IMR-90 (cell line): ENCODE measurements at regions not wholly inside any gene's neighbourhood (a gene's known extent, or its start where the extent isn't known, plus 50 kb on each side); places are given as distances from the start of the nearest gene placed in this dataset.

Experiments
- ATAC-seq: fragments of 200-7000 bp; cut with Tn5 transposase; 2 replicates; pipeline ENCODE4 v1.9.1; 2020; ENCODE audit warnings: low read depth, mild to moderate bottlenecking, moderate library complexity
- BruUV-seq: library from RNA; stranded (reverse); fragments of 400-500 nt; replicated peaks from 2 replicates; lab custom pipeline; 2021; lab: Mats Ljungman, UMichigan
- CTCF ChIA-PET: fragments of 300-600 bp; formaldehyde crosslinking; extraction: SDS; loops from one replicate; lab custom pipeline; 2021; ENCODE audit warnings: antibody characterized with exemption; lab: Yijun Ruan, JAX
- POLR2A ChIA-PET: fragments of 300-600 bp; sonication (Branson Sonifier 250); formaldehyde crosslinking; loops from one replicate; lab custom pipeline; 2022; ENCODE audit warnings: antibody characterized with exemption; ENCODE audit not compliant: unreplicated experiment; lab: Charles Lee
- DNase-seq: peaks from one replicate; pipeline ENCODE4 v3.0.0; 2013
- H2AFZ ChIP-seq: replicated peaks from 2 replicates; pipeline ENCODE3; 2013; ENCODE audit warnings: low read length, mild to moderate bottlenecking; ENCODE audit not compliant: poor library complexity
- H2AK5ac ChIP-seq: 2 replicates; pipeline ENCODE4 v1.6.1; 2013; ENCODE audit warnings: low read depth, low read length, inconsistent platforms
- H2AK9ac ChIP-seq: replicated peaks from 2 replicates; pipeline ENCODE3; 2013; ENCODE audit warnings: mild to moderate bottlenecking, low read depth, low read length, moderate library complexity; ENCODE audit not compliant: poor library complexity
- H2BK120ac ChIP-seq: 2 replicates; pipeline ENCODE4 v1.6.1; 2013; ENCODE audit warnings: low read depth, low read length, inconsistent platforms
- H2BK15ac ChIP-seq: 3 replicates; pipeline ENCODE4 v1.6.1; 2013; ENCODE audit warnings: low read depth, low read length, inconsistent platforms
- H2BK20ac ChIP-seq: 2 replicates; pipeline ENCODE4 v1.6.1; 2013; ENCODE audit warnings: low read depth, mild to moderate bottlenecking, inconsistent platforms, low read length, moderate library complexity
- H2BK5ac ChIP-seq: 2 replicates; pipeline ENCODE4 v1.6.1; 2013; ENCODE audit warnings: mild to moderate bottlenecking, low read depth, low read length, inconsistent platforms; ENCODE audit not compliant: poor library complexity, severe bottlenecking
- H3K14ac ChIP-seq: replicated peaks from 2 replicates; pipeline ENCODE4 v1.6.1; 2013; ENCODE audit warnings: low read depth, low read length, inconsistent platforms
- H3K18ac ChIP-seq: 2 replicates; pipeline ENCODE4 v1.6.1; 2013; ENCODE audit warnings: low read depth, low read length, control low read depth
- H3K23ac ChIP-seq: 2 replicates; pipeline ENCODE4 v1.6.1; 2013; ENCODE audit warnings: low read depth, low read length, inconsistent platforms
- H3K27ac ChIP-seq: 2 replicates; pipeline ENCODE4 v1.5.1; 2013; ENCODE audit warnings: mild to moderate bottlenecking, control low read depth, low read length; ENCODE audit not compliant: insufficient read depth
- H3K27me3 ChIP-seq: 2 replicates; pipeline ENCODE4 v1.6.1; 2013; ENCODE audit warnings: low read length; ENCODE audit not compliant: control insufficient read depth, insufficient read depth
- H3K36me3 ChIP-seq: 2 replicates; pipeline ENCODE4 v1.6.1; 2013; ENCODE audit warnings: low read length, mixed read lengths; ENCODE audit not compliant: control insufficient read depth, insufficient read depth
- H3K4ac ChIP-seq: 2 replicates; pipeline ENCODE4 v1.6.1; 2013; ENCODE audit warnings: low read depth, low read length, inconsistent platforms
- H3K4me1 ChIP-seq: 2 replicates; pipeline ENCODE4 v1.6.1; 2013; ENCODE audit warnings: low read length, mixed read lengths; ENCODE audit not compliant: control insufficient read depth, insufficient read depth
- H3K4me2 ChIP-seq: 2 replicates; pipeline ENCODE4 v1.6.1; 2013; ENCODE audit warnings: low read depth, mild to moderate bottlenecking, control low read depth, low read length, moderate library complexity
- H3K4me3 ChIP-seq: 2 replicates; pipeline ENCODE4 v1.5.1; 2013; ENCODE audit warnings: low read depth, mild to moderate bottlenecking, control low read depth, low read length, moderate library complexity; ENCODE audit not compliant: insufficient read depth
- H3K56ac ChIP-seq: 2 replicates; pipeline ENCODE4 v1.6.1; 2013; ENCODE audit warnings: low read length, inconsistent platforms; ENCODE audit not compliant: insufficient read depth; ENCODE audit errors: extremely low read depth
- H3K79me1 ChIP-seq, 2 experiments: 2 replicates each; pipeline ENCODE4 v1.6.1; 2013; ENCODE audit warnings: low read length in 2 of 2, inconsistent platforms in 1 of 2, low read depth in 1 of 2
- H3K9ac ChIP-seq: 2 replicates; pipeline ENCODE4 v1.6.1; 2013; ENCODE audit warnings: low read depth, low read length, control low read depth
- H3K9me1 ChIP-seq: 2 replicates; pipeline ENCODE4 v1.6.1; 2013; ENCODE audit warnings: low read length, inconsistent platforms; ENCODE audit not compliant: insufficient read depth
- H3K9me3 ChIP-seq: 2 replicates; pipeline ENCODE4 v1.6.1; 2013; ENCODE audit warnings: low read length; ENCODE audit not compliant: control insufficient read depth, insufficient read depth
- H4K20me1 ChIP-seq: 2 replicates; pipeline ENCODE4 v1.6.1; 2013; ENCODE audit warnings: low read length, inconsistent platforms; ENCODE audit not compliant: insufficient read depth
- H4K5ac ChIP-seq: 2 replicates; pipeline ENCODE4 v1.6.1; 2013; ENCODE audit warnings: mild to moderate bottlenecking, low read depth, low read length, control low read depth
- H4K8ac ChIP-seq, 2 experiments: 2 replicates each; pipeline ENCODE4 v1.6.1; 2013; ENCODE audit warnings: low read depth in 2 of 2, low read length in 2 of 2, control low read depth in 1 of 2, inconsistent platforms in 1 of 2
- H4K91ac ChIP-seq: 2 replicates; pipeline ENCODE4 v1.6.1; 2013; ENCODE audit warnings: low read depth, low read length, inconsistent platforms; ENCODE audit not compliant: insufficient read depth
- CEBPB ChIP-seq: IDR thresholded peaks from 2 replicates; pipeline ENCODE4 v1.6.1; 2012; ENCODE audit warnings: low read depth, low read length, improper control_type of control experiment
- CHD1 ChIP-seq: IDR thresholded peaks from 2 replicates; pipeline ENCODE4 v1.6.1; 2012; ENCODE audit warnings: low read depth, low read length, improper control_type of control experiment
- FOS ChIP-seq: fragments of 150-350 bp; IDR thresholded peaks from 2 replicates; pipeline ENCODE4 v1.6.1; 2016; ENCODE audit warnings: low read depth, low read length
- MAFK ChIP-seq: IDR thresholded peaks from 2 replicates; pipeline ENCODE4 v1.6.1; 2012; ENCODE audit warnings: low read depth, low read length, improper control_type of control experiment
- MAZ ChIP-seq: IDR thresholded peaks from 2 replicates; pipeline ENCODE4 v1.6.1; 2012; ENCODE audit warnings: low read depth, mild to moderate bottlenecking, low read length, improper control_type of control experiment, moderate library complexity, borderline replicate concordance
- RFX5 ChIP-seq: IDR thresholded peaks from 2 replicates; pipeline ENCODE4 v1.8.0; 2012; ENCODE audit warnings: low read depth, mild to moderate bottlenecking, low read length, moderate library complexity
- SMC3 ChIP-seq: fragments of 150-350 bp; IDR thresholded peaks from 2 replicates; pipeline ENCODE4 v1.6.1; 2016; ENCODE audit warnings: low read depth, mild to moderate bottlenecking, antibody characterized with exemption, low read length, moderate library complexity
- dilution Hi-C: fragments of 300-500 bp; cut with HindIII; formaldehyde crosslinking; loops from one replicate; pipeline ENCODE4 v1.14.3; 2018; ENCODE audit warnings: low sequenced_read_pairs; ENCODE audit not compliant: unreplicated experiment
- in situ Hi-C: fragments of 300-500 bp; cut with MboI; formaldehyde crosslinking; loops from 3 replicates; pipeline ENCODE4 v1.14.3; 2019; ENCODE audit warnings: low sequenced_read_pairs, inconsistent platforms, mixed read lengths
- intact Hi-C: fragments of 100-400 bp; cut with micrococcal nuclease; formaldehyde crosslinking; loops from 2 replicates; pipeline ENCODE4 v1.10.0; 2022
- TF ChIP-seq, protein P1 (sequence below): fragments of 150-350 bp; IDR thresholded peaks from 2 replicates; pipeline ENCODE4 v1.6.1; 2016; ENCODE audit warnings: low read depth, mild to moderate bottlenecking, low read length, moderate library complexity, borderline replicate concordance
- TF ChIP-seq, protein P2 (sequence below): conservative IDR thresholded peaks from 2 replicates; pipeline ENCODE4 v1.5.1; 2012; ENCODE audit warnings: mild to moderate bottlenecking, low read depth, low read length, improper control_type of control experiment

DNA sequence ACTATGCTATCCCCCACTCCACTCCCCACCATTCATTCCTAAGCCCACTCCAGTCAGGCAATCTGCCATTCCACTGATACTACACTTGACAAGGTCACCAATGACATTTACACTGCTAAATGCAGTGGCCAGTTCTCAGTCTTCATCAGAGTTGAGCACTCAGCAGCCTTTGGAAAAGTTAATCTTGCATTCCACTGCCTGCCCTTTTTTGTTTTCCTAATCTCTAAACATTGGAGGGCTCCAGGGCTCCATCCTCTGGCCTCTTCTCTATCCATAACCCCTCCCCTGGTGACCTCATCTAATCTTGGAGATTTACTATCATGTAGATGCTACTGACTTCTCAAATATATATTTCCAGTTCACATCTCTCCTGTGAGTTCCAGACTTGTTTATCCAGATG, 70.9 kb upstream of the S1PR1 start:
- H3K18ac ChIP-seq: no peak overlapping the region
- H2AK9ac ChIP-seq: no peak overlapping the region
- no peak overlapping the region for H3K56ac ChIP-seq
- no peaks in the 10 kb centered on the region for H3K9me1 ChIP-seq
- H3K36me3 ChIP-seq: no peaks in the 10 kb centered on the region
- CTCF ChIA-PET: interaction anchor here (1.5 kb wide), 1 partner anchor 10 kb away, joined by 7 read pairs; no protein-coding TSS in a partner anchor
- H3K14ac ChIP-seq: no peak overlapping the region
- no peaks in the 10 kb centered on the region for H3K9me3 ChIP-seq
- no peak overlapping the region for H2AFZ ChIP-seq
- in situ Hi-C loops (no loop called here), dilution Hi-C loops (no loop called here), intact Hi-C loops (no loop called here)
- H3K23ac ChIP-seq: no peak overlapping the region
- ATAC-seq (peak; percentile 62; the same call in 1 of the 2 replicates), DNase-seq (no peak)
- H4K91ac ChIP-seq: no peak overlapping the region
- POLR2A ChIA-PET: no interaction called here
- no peak overlapping the region for H2AK5ac ChIP-seq
- H4K8ac ChIP-seq: no peak overlapping the region
- H2BK5ac ChIP-seq: no peak overlapping the region
- H3K4me3 ChIP-seq: no peak overlapping the region
- H3K4me1 ChIP-seq: peaks cover 3% of the 10 kb centered on the region; the same call in 1 of the 2 replicates
- no peak overlapping the region for H2BK15ac ChIP-seq
- no TSS peak for BruUV-seq
- H3K9ac ChIP-seq: no peak overlapping the region
- TF ChIP-seq MAZ (no peak), MAFK (no peak), FOS (no peak), CEBPB (no peak), RFX5 (no peak), CHD1 (no peak), SMC3 (no peak)
- TF ChIP-seq, protein P1, sequence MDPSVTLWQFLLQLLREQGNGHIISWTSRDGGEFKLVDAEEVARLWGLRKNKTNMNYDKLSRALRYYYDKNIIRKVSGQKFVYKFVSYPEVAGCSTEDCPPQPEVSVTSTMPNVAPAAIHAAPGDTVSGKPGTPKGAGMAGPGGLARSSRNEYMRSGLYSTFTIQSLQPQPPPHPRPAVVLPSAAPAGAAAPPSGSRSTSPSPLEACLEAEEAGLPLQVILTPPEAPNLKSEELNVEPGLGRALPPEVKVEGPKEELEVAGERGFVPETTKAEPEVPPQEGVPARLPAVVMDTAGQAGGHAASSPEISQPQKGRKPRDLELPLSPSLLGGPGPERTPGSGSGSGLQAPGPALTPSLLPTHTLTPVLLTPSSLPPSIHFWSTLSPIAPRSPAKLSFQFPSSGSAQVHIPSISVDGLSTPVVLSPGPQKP: no peak
- TF ChIP-seq, protein P2, sequence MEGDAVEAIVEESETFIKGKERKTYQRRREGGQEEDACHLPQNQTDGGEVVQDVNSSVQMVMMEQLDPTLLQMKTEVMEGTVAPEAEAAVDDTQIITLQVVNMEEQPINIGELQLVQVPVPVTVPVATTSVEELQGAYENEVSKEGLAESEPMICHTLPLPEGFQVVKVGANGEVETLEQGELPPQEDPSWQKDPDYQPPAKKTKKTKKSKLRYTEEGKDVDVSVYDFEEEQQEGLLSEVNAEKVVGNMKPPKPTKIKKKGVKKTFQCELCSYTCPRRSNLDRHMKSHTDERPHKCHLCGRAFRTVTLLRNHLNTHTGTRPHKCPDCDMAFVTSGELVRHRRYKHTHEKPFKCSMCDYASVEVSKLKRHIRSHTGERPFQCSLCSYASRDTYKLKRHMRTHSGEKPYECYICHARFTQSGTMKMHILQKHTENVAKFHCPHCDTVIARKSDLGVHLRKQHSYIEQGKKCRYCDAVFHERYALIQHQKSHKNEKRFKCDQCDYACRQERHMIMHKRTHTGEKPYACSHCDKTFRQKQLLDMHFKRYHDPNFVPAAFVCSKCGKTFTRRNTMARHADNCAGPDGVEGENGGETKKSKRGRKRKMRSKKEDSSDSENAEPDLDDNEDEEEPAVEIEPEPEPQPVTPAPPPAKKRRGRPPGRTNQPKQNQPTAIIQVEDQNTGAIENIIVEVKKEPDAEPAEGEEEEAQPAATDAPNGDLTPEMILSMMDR: no peak
- H4K5ac ChIP-seq: no peak overlapping the region
- no peak overlapping the region for H3K4me2 ChIP-seq
- H3K27ac ChIP-seq: no peak overlapping the region
- H2BK120ac ChIP-seq: no peak overlapping the region
- H3K4ac ChIP-seq: no peak overlapping the region
- no peaks in the 10 kb centered on the region for H3K79me1 ChIP-seq
- no peak overlapping the region for H2BK20ac ChIP-seq
- no peaks in the 10 kb centered on the region for H3K27me3 ChIP-seq
- H4K20me1 ChIP-seq: no peaks in the 10 kb centered on the region
